ENCODE measurements at regions not wholly inside any gene's neighbourhood (a gene's known extent, or its start where the extent isn't known, plus 50 kb on each side); places are given as distances from the start of the nearest gene placed in this dataset.

DNA sequence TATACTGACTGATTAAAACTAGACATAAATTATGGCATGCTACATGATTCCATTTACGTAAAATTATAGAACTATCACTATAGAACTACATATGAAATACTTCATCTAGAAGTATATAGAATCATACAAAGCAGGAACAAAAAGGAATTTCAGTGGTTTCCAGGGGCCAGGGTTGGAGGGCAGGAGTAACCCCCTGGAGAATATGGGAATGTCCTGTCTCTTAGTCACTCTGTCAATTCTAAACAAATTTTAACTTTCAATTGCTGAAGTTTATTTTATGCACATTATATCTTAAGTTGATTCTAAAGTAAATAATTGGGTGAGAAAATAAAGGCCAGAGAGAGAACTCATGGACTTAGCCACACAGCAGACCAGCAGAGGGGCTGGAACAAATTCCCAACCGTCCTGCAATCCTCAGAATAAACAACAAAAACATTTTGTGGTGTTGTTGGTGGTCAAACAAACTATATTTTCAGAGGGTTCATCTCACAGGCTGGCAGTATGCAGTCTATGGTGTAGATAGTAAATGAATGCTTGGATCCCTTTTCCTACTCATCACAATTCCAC, 476.9 kb upstream of the SLIT2 start:
- TF ChIP-seq, protein P1, sequence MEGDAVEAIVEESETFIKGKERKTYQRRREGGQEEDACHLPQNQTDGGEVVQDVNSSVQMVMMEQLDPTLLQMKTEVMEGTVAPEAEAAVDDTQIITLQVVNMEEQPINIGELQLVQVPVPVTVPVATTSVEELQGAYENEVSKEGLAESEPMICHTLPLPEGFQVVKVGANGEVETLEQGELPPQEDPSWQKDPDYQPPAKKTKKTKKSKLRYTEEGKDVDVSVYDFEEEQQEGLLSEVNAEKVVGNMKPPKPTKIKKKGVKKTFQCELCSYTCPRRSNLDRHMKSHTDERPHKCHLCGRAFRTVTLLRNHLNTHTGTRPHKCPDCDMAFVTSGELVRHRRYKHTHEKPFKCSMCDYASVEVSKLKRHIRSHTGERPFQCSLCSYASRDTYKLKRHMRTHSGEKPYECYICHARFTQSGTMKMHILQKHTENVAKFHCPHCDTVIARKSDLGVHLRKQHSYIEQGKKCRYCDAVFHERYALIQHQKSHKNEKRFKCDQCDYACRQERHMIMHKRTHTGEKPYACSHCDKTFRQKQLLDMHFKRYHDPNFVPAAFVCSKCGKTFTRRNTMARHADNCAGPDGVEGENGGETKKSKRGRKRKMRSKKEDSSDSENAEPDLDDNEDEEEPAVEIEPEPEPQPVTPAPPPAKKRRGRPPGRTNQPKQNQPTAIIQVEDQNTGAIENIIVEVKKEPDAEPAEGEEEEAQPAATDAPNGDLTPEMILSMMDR (conservative IDR thresholded peaks at IDR 0.05; ENCODE audit: low read depth, low read length) = no peak
- no peak for TF ChIP-seq EZH2 (IDR thresholded peaks at IDR 0.05; ENCODE audit: borderline replicate concordance, low read depth, low read length, poor library complexity, severe bottlenecking)
